Activated CD4-positive, alpha-beta T cell treated with anti-CD3 and anti-CD28 coated beads for 24 hours (primary cell): ENCODE measurements at regions not wholly inside any gene's neighbourhood (a gene's known extent, or its start where the extent isn't known, plus 50 kb on each side); places are given as distances from the start of the nearest gene placed in this dataset.

Source experiments
- DNase-seq, 2 donors: peaks; one replicate each; pipeline ENCODE4 v3.0.0-alpha.2; 2020; ENCODE audit warnings: low read depth in 2 of 2

- DNase-seq = no peak
Observed at GRCh38 chr4:3852309-3852708, 86.1 kb downstream of the ADRA2C start.

GRCh38 chr4:3852711-3853110 is 86.5 kb downstream of the ADRA2C start:
- no peak for DNase-seq

GRCh38 chr4:3853388-3854035 is 87.3 kb downstream of the ADRA2C start:
- no peak for DNase-seq

GRCh38 chr4:3854661-3855060 is 88.5 kb downstream of the ADRA2C start:
- DNase-seq = no peak

- no peak for DNase-seq
Observed at GRCh38 chr4:3855646-3856045, 89.5 kb downstream of the ADRA2C start.

- DNase-seq = no peak
Observed at GRCh38 chr4:3856604-3857204, 90.5 kb downstream of the ADRA2C start.

- DNase-seq = no peak
Observed at GRCh38 chr4:3857269-3857926, 91.2 kb downstream of the ADRA2C start.

- DNase-seq = no peak
Observed at GRCh38 chr4:3858046-3858730, 92.0 kb downstream of the ADRA2C start.

- no peak for DNase-seq
Observed at GRCh38 chr4:3858765-3859388, 92.7 kb downstream of the ADRA2C start.

GRCh38 chr4:3859571-3859970 is 93.4 kb downstream of the ADRA2C start:
- DNase-seq = no peak

- no peak for DNase-seq
Observed at GRCh38 chr4:3860061-3860912, 94.1 kb downstream of the ADRA2C start.

- no peak for DNase-seq
Observed at GRCh38 chr4:3860913-3861636, 94.9 kb downstream of the ADRA2C start.

- no peak for DNase-seq
Observed at GRCh38 chr4:3861720-3862639, 95.8 kb downstream of the ADRA2C start.

GRCh38 chr4:3862640-3863420 is 96.6 kb downstream of the ADRA2C start:
- no peak for DNase-seq

- no peak for DNase-seq
Observed at GRCh38 chr4:3863841-3864741, 97.9 kb downstream of the ADRA2C start.

GRCh38 chr4:3864742-3865721 is 98.8 kb downstream of the ADRA2C start:
- no peak for DNase-seq
